CD4-positive, alpha-beta memory T cell (primary cell): ENCODE measurements at regions not wholly inside any gene's neighbourhood (a gene's known extent, or its start where the extent isn't known, plus 50 kb on each side); places are given as distances from the start of the nearest gene placed in this dataset.

Source experiments
- CTCF ChIA-PET: fragments of 350-600 bp; sonication (Branson Sonifier 250); formaldehyde crosslinking; loops from one replicate; lab custom pipeline; 2021; ENCODE audit warnings: inconsistent platforms; ENCODE audit not compliant: partially characterized antibody; lab: Charles Lee
- POLR2A ChIA-PET: fragments of 350-600 bp; sonication (Branson Sonifier 250); formaldehyde crosslinking; loops from one replicate; lab custom pipeline; 2021; ENCODE audit not compliant: partially characterized antibody; lab: Charles Lee
- DNase-seq, 5 donors: peaks; one replicate each; pipeline versions ENCODE4 v3.0.0 to v3.0.0-alpha.2; 2020 to 2022; ENCODE audit warnings: mixed read lengths in 1 of 5
- H3K27ac ChIP-seq: one replicate; pipeline ENCODE4 v1.7.0; 2013; ENCODE audit warnings: low read depth, low read length
- H3K27me3 ChIP-seq: 2 replicates; pipeline ENCODE4 v1.7.0; 2013; ENCODE audit warnings: mild to moderate bottlenecking, low read length, moderate library complexity; ENCODE audit not compliant: insufficient read depth
- H3K36me3 ChIP-seq: 2 replicates; pipeline ENCODE4 v1.7.0; 2013; ENCODE audit warnings: mild to moderate bottlenecking, low read length, moderate library complexity; ENCODE audit not compliant: insufficient read depth
- H3K4me1 ChIP-seq: 2 replicates; pipeline ENCODE4 v1.7.0; 2013; ENCODE audit warnings: mild to moderate bottlenecking, low read length, moderate library complexity; ENCODE audit not compliant: insufficient read depth
- H3K4me3 ChIP-seq, 2 donors: one replicate each; pipeline ENCODE4 v1.7.0; 2013; ENCODE audit warnings: low read length in 2 of 2, mild to moderate bottlenecking in 1 of 2
- H3K9me3 ChIP-seq, 2 donors: one replicate each; pipeline ENCODE4 v1.7.0; 2013; ENCODE audit warnings: low read length in 2 of 2, control low read depth in 1 of 2; ENCODE audit not compliant: control insufficient read depth in 1 of 2
- H3K27ac Mint-ChIP-seq, 7 donors: one replicate each; pipeline ENCODE4 v1.8.0; 2020 to 2021; ENCODE audit warnings: mixed read lengths in 7 of 7, mild to moderate bottlenecking in 6 of 7, inconsistent platforms in 3 of 7, moderate library complexity in 3 of 7
- H3K27me3 Mint-ChIP-seq, 2 donors: one replicate each; pipeline ENCODE4 v1.8.0; 2020 to 2021; ENCODE audit warnings: mixed read lengths in 2 of 2
- H3K36me3 Mint-ChIP-seq, 2 donors: one replicate each; pipeline ENCODE4 v1.8.0; 2020 to 2021; ENCODE audit warnings: mixed read lengths in 2 of 2, inconsistent platforms in 1 of 2, mild to moderate bottlenecking in 1 of 2
- H3K4me1 Mint-ChIP-seq, 4 donors: one replicate each; pipeline ENCODE4 v1.8.0; 2020 to 2021; ENCODE audit warnings: mixed read lengths in 4 of 4, mild to moderate bottlenecking in 1 of 4
- H3K4me3 Mint-ChIP-seq, 8 donors: one replicate each; pipeline ENCODE4 v1.8.0; 2020 to 2021; ENCODE audit warnings: mixed read lengths in 8 of 8, mild to moderate bottlenecking in 7 of 8, moderate library complexity in 6 of 8, inconsistent platforms in 3 of 8
- H3K9me3 Mint-ChIP-seq, 8 donors: one replicate each; pipeline ENCODE4 v1.8.0; 2020 to 2021; ENCODE audit warnings: mixed read lengths in 8 of 8, mild to moderate bottlenecking in 5 of 8, inconsistent platforms in 3 of 8, moderate library complexity in 1 of 8
- intact Hi-C: fragments of 100-400 bp; cut with micrococcal nuclease; formaldehyde crosslinking; loops from one replicate; pipeline ENCODE4 v1.15.1; 2023

- H3K36me3 Mint-ChIP-seq: no peaks in the 10 kb centered on the region
- no peaks in the 10 kb centered on the region for H3K27me3 Mint-ChIP-seq
- H3K27ac Mint-ChIP-seq: no peak overlapping the region
- intact Hi-C loops: no loop called here
- no peaks in the 10 kb centered on the region for H3K27me3 ChIP-seq
- H3K4me1 Mint-ChIP-seq: no peaks in the 10 kb centered on the region
- POLR2A ChIA-PET: no interaction called here
- H3K4me3 Mint-ChIP-seq: no peak overlapping the region
- DNase-seq: no peak
- no peaks in the 10 kb centered on the region for H3K36me3 ChIP-seq
- H3K4me3 ChIP-seq: no peak overlapping the region
- no peaks in the 10 kb centered on the region for H3K9me3 ChIP-seq
- peaks cover 0 to 8% (median 0%) of the 10 kb centered on the region in 8 donors for H3K9me3 Mint-ChIP-seq
- CTCF ChIA-PET: no interaction called here
- no peak overlapping the region for H3K27ac ChIP-seq
- no peaks in the 10 kb centered on the region for H3K4me1 ChIP-seq
Observed at GRCh38 chr2:66862885-66863650, 428.1 kb downstream of the MEIS1 start.

DNA sequence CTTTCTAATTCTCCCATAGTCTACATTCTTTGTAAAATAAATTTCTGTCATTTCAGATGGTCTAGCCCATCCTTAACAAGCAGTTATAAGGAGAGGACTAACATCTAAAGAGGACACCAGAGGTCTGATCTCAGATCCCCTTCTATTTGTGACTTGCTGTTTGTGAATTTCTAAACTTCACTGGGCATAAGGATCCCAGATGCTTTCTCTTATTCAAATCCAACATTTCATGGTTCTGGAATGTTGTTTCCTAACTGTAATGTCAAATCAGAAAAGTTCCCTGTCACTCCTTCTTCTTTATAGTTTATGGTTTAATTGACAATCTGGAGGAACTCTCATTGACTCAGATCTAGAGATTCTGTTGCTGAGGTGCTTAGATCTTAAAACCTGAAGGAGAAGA lies 430.2 kb downstream of the MEIS1 start:
- Mint-ChIP-seq H3K4me3 (no peak overlapping the region), H3K27me3 (peaks cover 0 to 1% of the 10 kb centered on the region in 2 donors), H3K9me3 (peaks cover 0 to 12% (median 2%) of the 10 kb centered on the region in 8 donors), H3K36me3 (no peaks in the 10 kb centered on the region), H3K27ac (no peak overlapping the region), H3K4me1 (no peaks in the 10 kb centered on the region)
- CTCF ChIA-PET: no interaction called here
- Histone ChIP-seq H3K27me3 (no peaks in the 10 kb centered on the region), H3K27ac (no peak overlapping the region), H3K4me1 (no peaks in the 10 kb centered on the region), H3K4me3 (no peak overlapping the region), H3K36me3 (no peaks in the 10 kb centered on the region), H3K9me3 (no peaks in the 10 kb centered on the region)
- no peak for DNase-seq
- intact Hi-C loops: no loop called here
- POLR2A ChIA-PET: no interaction called here

DNA sequence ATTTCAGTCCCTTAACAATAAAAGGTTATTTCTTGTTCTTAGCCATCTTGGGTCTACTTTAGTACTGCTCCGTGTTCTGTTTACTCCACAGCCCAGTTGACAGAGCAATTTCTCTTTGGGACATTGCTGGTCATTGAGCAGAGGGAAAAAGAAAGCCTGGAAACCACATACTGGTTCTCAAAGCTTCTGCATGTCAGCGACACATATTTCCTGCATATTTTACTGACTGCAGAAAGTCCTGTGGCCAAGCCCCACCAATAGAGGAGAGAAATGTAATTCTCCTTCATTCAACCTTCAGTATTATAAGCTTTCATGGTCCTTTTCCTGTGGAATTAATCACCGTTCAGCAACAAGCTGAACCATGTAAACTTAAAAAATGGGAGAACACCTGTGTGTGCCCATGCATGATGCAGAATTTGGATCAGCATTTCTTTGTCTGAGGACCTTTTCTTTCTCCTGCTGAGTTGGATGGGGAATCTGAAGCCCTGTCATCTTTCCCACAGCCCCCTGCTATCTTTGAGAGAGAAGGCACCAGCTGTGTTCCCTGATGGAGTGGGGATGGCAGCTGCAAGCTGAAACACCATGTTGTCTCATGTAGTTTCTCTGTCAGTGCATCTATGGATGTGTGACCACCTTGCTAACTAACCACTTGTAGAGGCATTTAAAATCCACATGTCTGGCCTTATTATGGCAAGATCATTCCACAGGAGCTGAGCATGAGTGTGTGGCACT lies 431.6 kb downstream of the MEIS1 start:
- ChIA-PET POLR2A (no interaction called here), CTCF (no interaction called here)
- intact Hi-C loops: no loop called here
- no peak overlapping the region for H3K4me3 ChIP-seq
- no peak overlapping the region for H3K4me3 Mint-ChIP-seq
- H3K4me1 Mint-ChIP-seq: no peaks in the 10 kb centered on the region
- H3K36me3 ChIP-seq: no peaks in the 10 kb centered on the region
- H3K27ac Mint-ChIP-seq: no peak overlapping the region
- H3K27me3 ChIP-seq: no peaks in the 10 kb centered on the region
- no peak for DNase-seq
- no peaks in the 10 kb centered on the region for H3K36me3 Mint-ChIP-seq
- no peak overlapping the region for H3K27ac ChIP-seq
- no peaks in the 10 kb centered on the region for H3K9me3 ChIP-seq
- H3K4me1 ChIP-seq: no peaks in the 10 kb centered on the region
- H3K9me3 Mint-ChIP-seq: peaks cover 0 to 14% (median 2%) of the 10 kb centered on the region in 8 donors
- peaks cover 0 to 1% of the 10 kb centered on the region in 2 donors for H3K27me3 Mint-ChIP-seq

GRCh38 chr2:66867063-66867441 lies 432.1 kb downstream of the MEIS1 start:
- Histone ChIP-seq H3K9me3 (no peaks in the 10 kb centered on the region), H3K36me3 (no peaks in the 10 kb centered on the region), H3K27me3 (no peaks in the 10 kb centered on the region), H3K4me1 (no peaks in the 10 kb centered on the region), H3K4me3 (no peak overlapping the region), H3K27ac (no peak overlapping the region)
- DNase-seq: no peak
- H3K4me1 Mint-ChIP-seq: no peaks in the 10 kb centered on the region
- ChIA-PET POLR2A (no interaction called here), CTCF (no interaction called here)
- no peak overlapping the region for H3K4me3 Mint-ChIP-seq
- H3K27ac Mint-ChIP-seq: no peak overlapping the region
- intact Hi-C loops: no loop called here
- peaks cover 0 to 14% (median 2%) of the 10 kb centered on the region in 8 donors for H3K9me3 Mint-ChIP-seq
- no peaks in the 10 kb centered on the region for H3K36me3 Mint-ChIP-seq
- H3K27me3 Mint-ChIP-seq: peaks cover 0 to 1% of the 10 kb centered on the region in 2 donors

GRCh38 chr2:66869076-66869475 lies 434.2 kb downstream of the MEIS1 start:
- no peaks in the 10 kb centered on the region for H3K36me3 ChIP-seq
- H3K4me1 Mint-ChIP-seq: no peaks in the 10 kb centered on the region
- H3K36me3 Mint-ChIP-seq: no peaks in the 10 kb centered on the region
- no peaks in the 10 kb centered on the region for H3K4me1 ChIP-seq
- H3K9me3 Mint-ChIP-seq: peaks cover 0 to 14% (median 3%) of the 10 kb centered on the region in 8 donors
- DNase-seq: no peak
- H3K27ac Mint-ChIP-seq: no peak overlapping the region
- intact Hi-C loops: no loop called here
- no peak overlapping the region for H3K4me3 ChIP-seq
- no peaks in the 10 kb centered on the region for H3K27me3 ChIP-seq
- POLR2A ChIA-PET: no interaction called here
- H3K27me3 Mint-ChIP-seq: peaks cover 0 to 1% of the 10 kb centered on the region in 2 donors
- no peak overlapping the region for H3K27ac ChIP-seq
- CTCF ChIA-PET: no interaction called here
- no peak overlapping the region for H3K4me3 Mint-ChIP-seq
- no peaks in the 10 kb centered on the region for H3K9me3 ChIP-seq

- Histone ChIP-seq H3K27me3 (no peaks in the 10 kb centered on the region), H3K4me1 (no peaks in the 10 kb centered on the region), H3K9me3 (no peaks in the 10 kb centered on the region), H3K27ac (no peak overlapping the region), H3K36me3 (no peaks in the 10 kb centered on the region), H3K4me3 (no peak overlapping the region)
- Mint-ChIP-seq H3K4me1 (no peaks in the 10 kb centered on the region), H3K4me3 (no peak overlapping the region), H3K36me3 (no peaks in the 10 kb centered on the region), H3K9me3 (peaks cover 0 to 14% (median 3%) of the 10 kb centered on the region in 8 donors), H3K27me3 (peaks cover 0 to 1% of the 10 kb centered on the region in 2 donors), H3K27ac (no peak overlapping the region)
- no peak for DNase-seq
- CTCF ChIA-PET: no interaction called here
- POLR2A ChIA-PET: no interaction called here
- intact Hi-C loops: no loop called here
Observed at GRCh38 chr2:66872081-66872985, 437.4 kb downstream of the MEIS1 start.
